HS-5 (cell line): ENCODE measurements at regions not wholly inside any gene's neighbourhood (a gene's known extent, or its start where the extent isn't known, plus 50 kb on each side); places are given as distances from the start of the nearest gene placed in this dataset.

Experiments used
- DNase-seq: peaks from one replicate; pipeline ENCODE4 v3.0.0-alpha.2; 2012; ENCODE audit warnings: low read depth

GRCh38 chr14:38901791-38902190 lies 201.2 kb downstream of the SEC23A start:
- DNase-seq: no peak

DNA sequence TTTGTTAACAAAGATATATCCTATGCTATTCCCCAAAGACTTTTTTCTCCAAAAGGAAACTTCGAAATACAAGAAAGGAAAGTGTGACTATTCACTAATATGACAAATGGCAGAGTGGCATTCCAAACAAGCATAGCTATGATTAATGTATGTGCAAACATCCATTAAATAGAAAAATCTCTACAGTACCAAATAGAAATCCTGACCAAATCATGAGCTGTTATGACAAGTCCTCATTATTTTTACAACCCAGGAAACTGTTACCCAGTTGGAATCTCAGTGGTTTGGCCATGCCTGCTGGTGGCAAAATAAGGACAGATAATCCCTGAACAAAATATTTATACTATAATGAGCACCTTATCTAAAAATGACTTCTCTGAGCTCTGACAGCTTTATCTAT lies 202.1 kb downstream of the SEC23A start:
- DNase-seq: no peak

- no peak for DNase-seq
Measured at GRCh38 chr14:38887696-38888095, 215.3 kb downstream of the SEC23A start.

- DNase-seq: no peak
Measured at GRCh38 chr14:38884109-38884508, 218.9 kb downstream of the SEC23A start.

DNA sequence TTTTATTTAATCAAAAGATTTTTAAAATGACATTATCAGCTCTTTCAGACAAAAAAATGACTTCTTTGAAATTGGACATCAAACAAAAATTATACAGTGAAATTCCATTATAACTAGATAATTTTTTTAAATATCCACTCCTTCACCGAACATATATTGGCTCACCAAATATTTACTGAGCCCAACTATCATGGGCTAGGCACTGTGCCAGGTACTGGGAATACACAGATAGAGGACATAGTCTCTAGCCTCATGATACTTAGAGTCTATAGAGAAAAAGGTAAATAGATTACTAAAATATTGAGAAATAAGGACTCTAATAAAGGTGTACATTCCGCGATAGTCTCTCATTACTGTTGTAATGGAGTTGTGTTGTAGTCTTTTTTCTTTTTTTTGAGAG lies 219.9 kb downstream of the SEC23A start:
- no peak for DNase-seq

- DNase-seq: no peak
Measured at GRCh38 chr14:38882533-38882932, 220.5 kb downstream of the SEC23A start.

- DNase-seq: no peak
Measured at GRCh38 chr14:38880643-38881524, 222.2 kb downstream of the SEC23A start.

GRCh38 chr14:38877744-38878388 lies 225.2 kb downstream of the SEC23A start:
- no peak for DNase-seq

GRCh38 chr14:38874721-38875120 lies 228.3 kb downstream of the SEC23A start:
- no peak for DNase-seq

DNA sequence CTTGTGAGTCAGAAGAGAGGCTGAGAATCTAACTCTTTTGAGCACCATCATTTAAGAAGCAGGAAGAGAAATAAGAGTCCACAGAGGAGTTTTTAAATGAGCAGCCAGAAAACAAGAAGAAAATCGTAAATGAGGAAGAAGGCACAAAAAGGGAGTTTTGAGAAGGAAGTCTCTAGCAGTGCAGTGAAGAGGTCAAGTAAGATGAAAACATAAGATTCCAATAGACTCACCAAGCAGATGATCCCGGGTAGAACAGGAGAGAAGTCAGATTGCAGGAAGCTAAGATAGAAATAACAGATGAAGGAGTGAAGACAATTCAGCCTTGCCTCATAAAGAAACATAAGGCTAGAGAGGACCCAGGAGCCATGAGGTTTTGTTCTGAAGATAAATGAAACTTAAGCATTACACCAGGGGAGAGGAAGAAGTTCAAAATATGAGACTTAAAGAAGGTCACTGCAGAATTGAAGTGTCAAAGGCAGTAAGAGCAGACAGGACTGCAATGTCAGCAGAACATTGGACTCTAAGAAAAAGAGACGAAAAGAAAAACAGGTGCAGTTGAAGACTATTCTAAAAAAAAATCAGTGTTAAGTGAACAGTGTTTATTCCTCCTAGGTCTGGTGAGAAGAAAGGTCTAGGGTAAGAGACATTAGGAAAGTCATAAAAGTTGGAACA lies 229.0 kb downstream of the SEC23A start:
- DNase-seq: no peak

GRCh38 chr14:38870296-38870836 lies 232.7 kb downstream of the SEC23A start:
- no peak for DNase-seq

DNA sequence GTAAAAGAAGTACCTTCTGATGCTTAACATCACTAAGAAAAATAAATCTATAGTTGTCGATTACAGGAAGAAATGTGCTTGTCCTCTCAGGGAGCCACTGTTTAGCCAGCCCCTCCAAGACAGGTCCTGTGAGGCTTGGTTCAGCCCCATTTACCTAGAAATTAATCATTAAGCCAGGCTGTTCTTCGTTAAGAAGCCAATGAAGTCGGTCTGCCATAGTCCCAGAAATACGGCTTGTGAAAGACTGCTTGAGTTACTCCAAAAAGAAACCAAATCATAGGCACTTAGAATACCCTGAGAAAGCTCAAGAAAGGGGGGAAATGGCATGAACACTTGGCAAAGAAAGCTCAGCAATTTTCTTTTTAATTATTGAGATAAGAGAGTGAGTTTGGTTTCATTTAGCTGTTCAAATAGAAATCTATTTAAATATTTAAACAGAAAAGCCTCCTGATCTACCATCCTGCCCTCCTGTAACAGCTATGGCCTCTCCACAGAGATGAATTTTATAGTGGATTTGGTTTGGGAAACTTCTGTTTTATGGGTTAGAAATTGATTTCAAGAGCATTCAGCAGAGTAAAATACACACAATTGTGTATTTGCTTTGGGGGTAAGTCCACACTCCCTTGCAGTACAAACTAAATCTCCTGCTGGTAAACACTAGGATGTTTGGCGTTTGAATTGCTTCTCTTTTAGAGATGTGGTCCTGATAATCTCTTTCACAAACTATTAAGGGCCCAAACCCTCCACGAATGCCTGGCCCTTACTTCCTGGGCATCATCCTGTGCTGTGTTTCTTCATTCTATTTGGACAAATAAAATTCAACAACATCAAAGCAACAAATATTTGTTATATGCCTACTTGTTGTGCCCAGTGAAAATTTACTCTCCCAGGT lies 234.4 kb downstream of the SEC23A start:
- DNase-seq: no peak

GRCh38 chr14:38867561-38868150 lies 235.4 kb downstream of the SEC23A start:
- DNase-seq: peak; percentile 30

DNA sequence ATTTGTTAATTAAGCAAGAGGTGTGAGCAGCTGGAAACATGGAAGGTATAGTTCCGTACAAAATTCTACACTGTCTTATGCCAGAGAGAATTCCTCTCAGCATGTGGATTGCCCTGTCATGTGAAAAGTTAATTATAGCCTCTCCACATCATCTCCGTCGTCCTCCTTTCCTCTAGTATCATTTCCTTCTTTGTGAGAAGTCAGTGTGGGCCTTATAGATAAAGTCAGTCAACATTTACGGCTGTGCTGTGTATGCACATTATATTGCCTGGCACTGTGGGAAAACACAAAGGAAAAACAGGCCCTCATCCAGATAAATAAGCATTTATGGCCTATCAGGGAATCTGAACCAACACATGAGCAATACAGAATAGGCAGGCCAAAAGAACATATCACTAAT lies 236.6 kb downstream of the SEC23A start:
- DNase-seq: no peak

DNA sequence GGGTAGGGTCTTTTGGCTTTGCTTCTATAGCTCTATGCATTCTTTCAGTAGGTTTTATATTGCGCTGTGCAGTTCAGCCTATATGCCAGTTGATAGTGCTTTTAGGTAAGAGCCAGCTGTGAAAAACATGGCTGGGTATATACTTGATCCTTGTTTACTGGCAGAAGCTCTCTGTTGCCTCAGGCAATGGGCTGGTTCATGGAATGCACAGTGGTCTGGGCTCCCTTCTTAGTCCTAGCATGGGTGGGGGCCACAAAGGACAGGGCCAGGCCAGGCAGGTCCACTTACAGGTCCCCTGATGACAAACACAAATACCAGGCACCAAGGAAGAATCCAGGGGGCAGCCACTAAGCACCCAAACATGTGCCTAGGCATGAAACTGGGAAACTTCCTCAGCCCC lies 240.7 kb downstream of the SEC23A start:
- DNase-seq: no peak

DNA sequence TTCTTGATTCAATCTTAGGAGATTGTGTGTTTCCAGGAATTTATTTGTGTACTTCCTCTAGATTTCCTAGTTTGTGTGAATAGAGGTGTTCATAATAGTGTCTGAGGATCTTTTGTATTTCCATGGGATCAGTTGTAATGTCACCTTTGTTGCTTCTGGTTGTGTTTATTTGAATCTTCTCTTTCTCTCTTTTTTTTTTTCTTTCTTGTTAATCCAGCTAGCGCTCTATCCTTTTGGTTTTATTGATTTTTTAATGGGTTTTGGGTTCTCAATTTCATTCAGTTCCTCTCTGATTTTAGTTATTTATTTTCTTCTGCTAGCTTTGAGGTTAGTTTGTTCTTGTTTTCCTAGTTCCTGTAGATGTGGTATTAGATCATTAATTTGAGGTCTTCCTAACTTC lies 242.5 kb downstream of the SEC23A start:
- no peak for DNase-seq

DNA sequence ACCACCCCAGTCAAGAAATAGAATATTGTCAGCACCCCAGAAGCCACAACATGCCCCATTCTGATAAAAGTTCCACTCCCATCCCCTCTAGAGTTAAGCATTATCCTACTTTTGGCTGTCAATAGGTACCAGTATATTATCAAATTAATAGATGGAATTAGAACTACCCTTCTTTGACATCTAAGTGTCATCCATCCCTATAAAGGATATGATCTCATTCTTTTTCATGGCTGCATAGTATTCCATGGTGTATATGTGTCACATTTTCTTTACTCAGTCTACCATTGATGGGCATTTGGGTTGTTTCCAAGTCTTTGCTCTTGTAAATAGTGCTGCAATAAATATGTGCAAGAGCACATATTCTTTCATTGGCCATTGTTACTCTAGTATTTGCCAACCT lies 246.2 kb downstream of the SEC23A start:
- no peak for DNase-seq

- no peak for DNase-seq
Measured at GRCh38 chr14:38855513-38855912, 247.5 kb downstream of the SEC23A start.

- no peak for DNase-seq
Measured at GRCh38 chr14:38851111-38851510, 251.9 kb downstream of the SEC23A start.

DNA sequence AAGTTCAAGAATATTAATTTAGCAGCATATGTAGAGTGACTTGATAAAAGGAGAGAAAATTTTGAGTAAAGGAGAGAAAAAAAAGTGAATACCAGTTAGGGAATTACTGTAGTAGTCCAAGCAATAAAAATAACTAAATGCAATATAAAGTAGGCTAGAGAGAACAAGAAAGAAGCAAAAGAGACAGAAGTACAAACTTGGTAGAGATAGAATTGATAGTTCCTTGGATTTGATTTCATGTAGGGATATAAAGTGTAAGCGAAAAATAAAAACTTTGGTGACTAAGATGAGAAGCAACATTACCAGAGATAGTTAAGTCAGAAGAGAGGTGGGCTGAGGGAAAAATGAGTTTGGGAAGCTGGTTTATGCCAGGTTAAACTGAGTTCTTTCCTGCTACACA lies 252.4 kb downstream of the SEC23A start:
- no peak for DNase-seq

- no peak for DNase-seq
Measured at GRCh38 chr14:38848243-38848935, 254.6 kb downstream of the SEC23A start.
